ENCODE measurements at regions not wholly inside any gene's neighbourhood (a gene's known extent, or its start where the extent isn't known, plus 50 kb on each side); places are given as distances from the start of the nearest gene placed in this dataset.

DNA sequence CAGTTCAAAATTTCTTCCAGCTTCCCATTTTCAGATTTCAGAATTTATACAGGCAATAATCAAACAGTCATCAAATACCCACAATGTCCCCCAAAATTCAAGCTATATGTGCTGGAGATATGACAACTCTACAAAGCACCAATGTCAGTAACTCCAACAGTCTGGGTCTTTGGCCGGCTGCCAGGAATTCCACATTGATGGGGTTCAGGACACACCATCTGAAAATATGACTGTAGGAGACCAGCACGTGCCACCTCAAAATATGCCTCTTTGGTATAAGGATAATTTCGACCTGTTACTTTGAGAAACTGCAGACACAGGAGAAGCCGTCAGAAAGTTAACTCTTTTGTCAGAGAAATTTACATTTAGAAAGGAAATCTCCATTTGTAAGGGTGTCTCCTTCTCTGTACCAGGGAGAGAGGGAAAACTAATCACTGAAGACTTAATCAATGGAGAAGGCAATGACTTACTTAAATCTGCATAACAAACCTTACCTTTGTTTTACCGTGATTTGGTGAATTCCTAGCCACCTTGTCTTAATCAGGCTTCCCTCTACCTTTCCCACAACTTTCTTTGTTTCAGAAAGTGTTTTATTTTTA, 594.3 kb upstream of the CDH5 start:
- no peak for TF ChIP-seq CTCF (IDR thresholded peaks at IDR 0.05)
- Mint-ChIP-seq H3K4me1 (ENCODE audit: low read depth) (peaks cover 16% of the 10 kb centered on the region), H3K9me3 (ENCODE audit: low read depth) (peaks cover 20% of the 10 kb centered on the region), H3K36me3 (ENCODE audit: low read depth) (peaks cover 4% of the 10 kb centered on the region), H3K27me3 (ENCODE audit: low read depth) (no peaks in the 10 kb centered on the region), H3K27ac (ENCODE audit: unreplicated experiment) (no peak overlapping the region), H3K4me3 (ENCODE audit: unreplicated experiment) (no peak overlapping the region)
- DNase-seq (ENCODE audit: low spot score) = no peak

GRCh38 chr16:65771707-65772106, 594.8 kb upstream of the CDH5 start:
- Mint-ChIP-seq H3K9me3 (ENCODE audit: low read depth) (peaks cover 15% of the 10 kb centered on the region), H3K36me3 (ENCODE audit: low read depth) (peaks cover 2% of the 10 kb centered on the region), H3K4me3 (ENCODE audit: unreplicated experiment) (no peak overlapping the region), H3K4me1 (ENCODE audit: low read depth) (peaks cover 16% of the 10 kb centered on the region), H3K27ac (ENCODE audit: unreplicated experiment) (no peak overlapping the region), H3K27me3 (ENCODE audit: low read depth) (no peaks in the 10 kb centered on the region)
- DNase-seq (ENCODE audit: low spot score) = no peak
- TF ChIP-seq CTCF (IDR thresholded peaks at IDR 0.05) = no peak

GRCh38 chr16:65770752-65771151, 595.7 kb upstream of the CDH5 start:
- Mint-ChIP-seq H3K27ac (ENCODE audit: unreplicated experiment) (no peak overlapping the region), H3K36me3 (ENCODE audit: low read depth) (peaks cover 2% of the 10 kb centered on the region)
- DNase-seq (ENCODE audit: low spot score) = no peak

GRCh38 chr16:65769776-65770438, 596.6 kb upstream of the CDH5 start:
- TF ChIP-seq CTCF (IDR thresholded peaks at IDR 0.05) = no peak
- peaks cover 12% of the 10 kb centered on the region for H3K4me1 Mint-ChIP-seq (ENCODE audit: low read depth)
- H3K9me3 Mint-ChIP-seq (ENCODE audit: low read depth) = peaks cover 14% of the 10 kb centered on the region
- H3K4me3 Mint-ChIP-seq (ENCODE audit: unreplicated experiment) = no peak overlapping the region
- H3K27ac Mint-ChIP-seq (ENCODE audit: unreplicated experiment) = no peak overlapping the region
- DNase-seq (ENCODE audit: low spot score) = no peak
- peaks cover 2% of the 10 kb centered on the region for H3K36me3 Mint-ChIP-seq (ENCODE audit: low read depth)
- H3K27me3 Mint-ChIP-seq (ENCODE audit: low read depth) = no peaks in the 10 kb centered on the region

More at GRCh38 chr16:65770752-65771151, 595.7 kb upstream of the CDH5 start:
- H3K9me3 Mint-ChIP-seq (ENCODE audit: low read depth) = peaks cover 14% of the 10 kb centered on the region
- TF ChIP-seq CTCF (IDR thresholded peaks at IDR 0.05) = no peak
- peaks cover 14% of the 10 kb centered on the region for H3K4me1 Mint-ChIP-seq (ENCODE audit: low read depth)
- H3K4me3 Mint-ChIP-seq (ENCODE audit: unreplicated experiment) = no peak overlapping the region
- no peaks in the 10 kb centered on the region for H3K27me3 Mint-ChIP-seq (ENCODE audit: low read depth)

DNA sequence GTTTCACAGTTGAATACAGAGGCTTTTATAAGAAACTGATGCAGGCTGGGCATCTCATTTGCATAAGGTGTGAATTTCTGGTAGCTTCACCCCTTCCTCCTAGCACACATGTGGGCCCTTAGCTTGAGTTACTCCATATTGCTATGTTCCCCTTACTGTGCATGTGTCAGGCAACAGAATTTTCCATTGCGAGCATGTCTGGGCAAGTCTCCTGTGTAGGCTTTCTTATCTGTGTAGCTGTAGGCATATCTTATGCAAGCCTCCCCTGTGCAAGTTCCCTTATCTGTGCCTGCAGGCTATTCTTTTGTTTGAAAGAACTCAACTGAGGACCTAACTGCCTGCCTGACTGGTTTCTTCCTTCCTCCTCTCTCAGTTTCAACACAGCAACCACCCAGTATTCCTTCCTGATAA, 597.4 kb upstream of the CDH5 start:
- no peak for DNase-seq (ENCODE audit: low spot score)
- TF ChIP-seq CTCF (IDR thresholded peaks at IDR 0.05) = no peak
- H3K27ac Mint-ChIP-seq (ENCODE audit: unreplicated experiment) = no peak overlapping the region
- H3K36me3 Mint-ChIP-seq (ENCODE audit: low read depth) = peaks cover 2% of the 10 kb centered on the region
- peaks cover 12% of the 10 kb centered on the region for H3K4me1 Mint-ChIP-seq (ENCODE audit: low read depth)
- H3K27me3 Mint-ChIP-seq (ENCODE audit: low read depth) = no peaks in the 10 kb centered on the region
- no peak overlapping the region for H3K4me3 Mint-ChIP-seq (ENCODE audit: unreplicated experiment)
- H3K9me3 Mint-ChIP-seq (ENCODE audit: low read depth) = peaks cover 14% of the 10 kb centered on the region
